ENCODE measurements at regions not wholly inside any gene's neighbourhood (a gene's known extent, or its start where the extent isn't known, plus 50 kb on each side); places are given as distances from the start of the nearest gene placed in this dataset.

DNA sequence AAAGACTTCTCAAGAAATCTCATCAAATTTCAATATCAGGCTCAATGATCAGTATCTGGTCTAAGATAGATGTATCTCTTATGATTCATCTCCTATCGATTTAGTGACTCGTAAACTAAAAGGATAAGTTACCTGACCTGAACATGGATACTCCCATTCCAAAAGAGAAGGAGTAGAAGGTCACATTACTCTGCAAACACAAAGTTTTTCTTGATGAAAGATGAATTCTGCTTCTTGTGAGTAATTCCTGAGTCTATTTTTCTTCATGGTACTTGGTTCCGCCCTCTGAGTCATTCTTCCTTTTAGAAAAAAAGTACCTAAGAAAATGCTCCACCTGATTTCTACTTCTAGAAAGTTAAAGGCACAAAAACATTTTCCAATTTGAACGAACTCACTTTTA lies 223.1 kb upstream of the SLIT2 start:
- TF ChIP-seq, protein P1, sequence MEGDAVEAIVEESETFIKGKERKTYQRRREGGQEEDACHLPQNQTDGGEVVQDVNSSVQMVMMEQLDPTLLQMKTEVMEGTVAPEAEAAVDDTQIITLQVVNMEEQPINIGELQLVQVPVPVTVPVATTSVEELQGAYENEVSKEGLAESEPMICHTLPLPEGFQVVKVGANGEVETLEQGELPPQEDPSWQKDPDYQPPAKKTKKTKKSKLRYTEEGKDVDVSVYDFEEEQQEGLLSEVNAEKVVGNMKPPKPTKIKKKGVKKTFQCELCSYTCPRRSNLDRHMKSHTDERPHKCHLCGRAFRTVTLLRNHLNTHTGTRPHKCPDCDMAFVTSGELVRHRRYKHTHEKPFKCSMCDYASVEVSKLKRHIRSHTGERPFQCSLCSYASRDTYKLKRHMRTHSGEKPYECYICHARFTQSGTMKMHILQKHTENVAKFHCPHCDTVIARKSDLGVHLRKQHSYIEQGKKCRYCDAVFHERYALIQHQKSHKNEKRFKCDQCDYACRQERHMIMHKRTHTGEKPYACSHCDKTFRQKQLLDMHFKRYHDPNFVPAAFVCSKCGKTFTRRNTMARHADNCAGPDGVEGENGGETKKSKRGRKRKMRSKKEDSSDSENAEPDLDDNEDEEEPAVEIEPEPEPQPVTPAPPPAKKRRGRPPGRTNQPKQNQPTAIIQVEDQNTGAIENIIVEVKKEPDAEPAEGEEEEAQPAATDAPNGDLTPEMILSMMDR (IDR thresholded peaks at IDR 0.05), result no peak
- TF ChIP-seq POLR2A (IDR thresholded peaks at IDR 0.05) (no peak), EP300 (IDR thresholded peaks at IDR 0.05) (no peak)

Measured in sigmoid colon (tissue), 4 donors.